HT-29 (cell line): ENCODE measurements at regions not wholly inside any gene's neighbourhood (a gene's known extent, or its start where the extent isn't known, plus 50 kb on each side); places are given as distances from the start of the nearest gene placed in this dataset.

ENCODE experiments used
- DNase-seq: peaks from one replicate; pipeline ENCODE4 v3.0.0-alpha.2; 2015; ENCODE audit warnings: low spot score

GRCh38 chr15:69888406-69888805 lies 209.3 kb downstream of the TLE3 start:
- no peak for DNase-seq

GRCh38 chr15:69891070-69891536 lies 206.6 kb downstream of the TLE3 start:
- DNase-seq = no peak

GRCh38 chr15:69891606-69892005 lies 206.1 kb downstream of the TLE3 start:
- no peak for DNase-seq

GRCh38 chr15:69892351-69892750 lies 205.4 kb downstream of the TLE3 start:
- DNase-seq = no peak

GRCh38 chr15:69893086-69893485 lies 204.6 kb downstream of the TLE3 start:
- no peak for DNase-seq

GRCh38 chr15:69893863-69894262 lies 203.9 kb downstream of the TLE3 start:
- DNase-seq = no peak

- no peak for DNase-seq
Measured at GRCh38 chr15:69895202-69895601, 202.5 kb downstream of the TLE3 start.

GRCh38 chr15:69896606-69897005 lies 201.1 kb downstream of the TLE3 start:
- DNase-seq = no peak

GRCh38 chr15:69897061-69897460 lies 200.7 kb downstream of the TLE3 start:
- no peak for DNase-seq

GRCh38 chr15:69897471-69898237 lies 200.1 kb downstream of the TLE3 start:
- DNase-seq = no peak

GRCh38 chr15:69898243-69898642 lies 199.5 kb downstream of the TLE3 start:
- no peak for DNase-seq

GRCh38 chr15:69902414-69903062 lies 195.2 kb downstream of the TLE3 start:
- DNase-seq = no peak

GRCh38 chr15:69903470-69904469 lies 193.9 kb downstream of the TLE3 start:
- DNase-seq = no peak

- no peak for DNase-seq
Measured at GRCh38 chr15:69906256-69907185, 191.2 kb downstream of the TLE3 start.

GRCh38 chr15:69908060-69908459 lies 189.7 kb downstream of the TLE3 start:
- DNase-seq = no peak

GRCh38 chr15:69908590-69909420 lies 188.9 kb downstream of the TLE3 start:
- no peak for DNase-seq

- DNase-seq = no peak
Measured at GRCh38 chr15:69909719-69910444, 187.8 kb downstream of the TLE3 start.

GRCh38 chr15:69910514-69910913 lies 187.2 kb downstream of the TLE3 start:
- no peak for DNase-seq

- no peak for DNase-seq
Measured at GRCh38 chr15:69912116-69912515, 185.6 kb downstream of the TLE3 start.
